ENCODE measurements at regions not wholly inside any gene's neighbourhood (a gene's known extent, or its start where the extent isn't known, plus 50 kb on each side); places are given as distances from the start of the nearest gene placed in this dataset.

- no peaks in the 10 kb centered on the region for H3K27me3 ChIP-seq (ENCODE audit: insufficient read depth, low read length, poor library complexity)
- H3K27ac ChIP-seq (ENCODE audit: low read depth, low read length): no peak overlapping the region
- H3K18ac ChIP-seq (ENCODE audit: low read length): no peak overlapping the region
- no peak overlapping the region for H3K23ac ChIP-seq (ENCODE audit: low read length)
- H3K56ac ChIP-seq (ENCODE audit: low read length): no peak overlapping the region
- WGBS (ENCODE audit: extremely low coverage, insufficient coverage, low lambda C conversion rate): no CpG with 5 or more reads among the region's 7 CpGs
- H2BK5ac ChIP-seq (ENCODE audit: low read length): no peak overlapping the region
- no peak overlapping the region for H2BK15ac ChIP-seq (replicated peaks; ENCODE audit: low read depth)
- no peaks in the 10 kb centered on the region for H3K79me2 ChIP-seq (ENCODE audit: control insufficient read depth, insufficient read depth, low read length)
- H3K4ac ChIP-seq (ENCODE audit: low read depth, low read length): no peak overlapping the region
- no peak for DNase-seq
- H4K5ac ChIP-seq (ENCODE audit: low read length): no peak overlapping the region
- H3K79me1 ChIP-seq (ENCODE audit: low read length): no peaks in the 10 kb centered on the region
- H3K36me3 ChIP-seq (ENCODE audit: control insufficient read depth, insufficient read depth, low read length): no peaks in the 10 kb centered on the region
- peaks cover 15% of the 10 kb centered on the region for H3K4me1 ChIP-seq (ENCODE audit: control insufficient read depth, low read depth, low read length)
- no peak overlapping the region for H3K4me2 ChIP-seq (ENCODE audit: low read length)
- H2BK120ac ChIP-seq (ENCODE audit: low read depth, low read length): no peak overlapping the region
- no peak overlapping the region for H2AK5ac ChIP-seq (ENCODE audit: low read length)
- no peak overlapping the region for H4K8ac ChIP-seq (ENCODE audit: low read depth, low read length)
- H3K4me3 ChIP-seq (ENCODE audit: low read length): no peak overlapping the region
- no peak overlapping the region for H3K9ac ChIP-seq (ENCODE audit: low read length)
Observed at GRCh38 chr4:56247646-56248045, 139.6 kb downstream of the AASDH start.

GRCh38 chr4:56246233-56246610 is 141.1 kb downstream of the AASDH start:
- Histone ChIP-seq H3K9ac (ENCODE audit: low read length) (no peak overlapping the region), H3K27ac (ENCODE audit: low read depth, low read length) (no peak overlapping the region), H3K79me2 (ENCODE audit: control insufficient read depth, insufficient read depth, low read length) (no peaks in the 10 kb centered on the region), H3K56ac (ENCODE audit: low read length) (no peak overlapping the region), H4K5ac (ENCODE audit: low read length) (no peak overlapping the region), H3K4ac (ENCODE audit: low read depth, low read length) (no peak overlapping the region), H4K8ac (ENCODE audit: low read depth, low read length) (no peak overlapping the region), H3K27me3 (ENCODE audit: insufficient read depth, low read length, poor library complexity) (no peaks in the 10 kb centered on the region), H3K18ac (ENCODE audit: low read length) (no peak overlapping the region), H3K4me3 (ENCODE audit: low read length) (no peak overlapping the region), H2BK15ac (replicated peaks; ENCODE audit: low read depth) (no peak overlapping the region), H2AK5ac (ENCODE audit: low read length) (no peak overlapping the region), H3K4me1 (ENCODE audit: control insufficient read depth, low read depth, low read length) (peaks cover 7% of the 10 kb centered on the region), H3K79me1 (ENCODE audit: low read length) (no peaks in the 10 kb centered on the region), H2BK120ac (ENCODE audit: low read depth, low read length) (no peak overlapping the region), H3K23ac (ENCODE audit: low read length) (no peak overlapping the region), H2BK5ac (ENCODE audit: low read length) (no peak overlapping the region), H3K36me3 (ENCODE audit: control insufficient read depth, insufficient read depth, low read length) (no peaks in the 10 kb centered on the region), H3K4me2 (ENCODE audit: low read length) (no peak overlapping the region)
- DNase-seq: no peak
- WGBS (ENCODE audit: extremely low coverage, insufficient coverage, low lambda C conversion rate): no CpG with 5 or more reads among the region's 3 CpGs

GRCh38 chr4:56245547-56246232 is 141.6 kb downstream of the AASDH start:
- H4K5ac ChIP-seq (ENCODE audit: low read length): no peak overlapping the region
- H3K27ac ChIP-seq (ENCODE audit: low read depth, low read length): no peak overlapping the region
- no peak overlapping the region for H2BK5ac ChIP-seq (ENCODE audit: low read length)
- H2AK5ac ChIP-seq (ENCODE audit: low read length): no peak overlapping the region
- H3K18ac ChIP-seq (ENCODE audit: low read length): no peak overlapping the region
- H3K9ac ChIP-seq (ENCODE audit: low read length): no peak overlapping the region
- no peak overlapping the region for H3K56ac ChIP-seq (ENCODE audit: low read length)
- H3K79me1 ChIP-seq (ENCODE audit: low read length): no peaks in the 10 kb centered on the region
- no peak for DNase-seq
- no peaks in the 10 kb centered on the region for H3K79me2 ChIP-seq (ENCODE audit: control insufficient read depth, insufficient read depth, low read length)
- H3K23ac ChIP-seq (ENCODE audit: low read length): no peak overlapping the region
- H3K4ac ChIP-seq (ENCODE audit: low read depth, low read length): no peak overlapping the region
- no CpG with 5 or more reads among the region's 2 CpGs for WGBS (ENCODE audit: extremely low coverage, insufficient coverage, low lambda C conversion rate)
- H3K4me3 ChIP-seq (ENCODE audit: low read length): no peak overlapping the region
- no peaks in the 10 kb centered on the region for H3K27me3 ChIP-seq (ENCODE audit: insufficient read depth, low read length, poor library complexity)
- no peak overlapping the region for H2BK120ac ChIP-seq (ENCODE audit: low read depth, low read length)
- H3K4me2 ChIP-seq (ENCODE audit: low read length): no peak overlapping the region
- H3K36me3 ChIP-seq (ENCODE audit: control insufficient read depth, insufficient read depth, low read length): no peaks in the 10 kb centered on the region
- H2BK15ac ChIP-seq (replicated peaks; ENCODE audit: low read depth): no peak overlapping the region
- no peak overlapping the region for H4K8ac ChIP-seq (ENCODE audit: low read depth, low read length)
- H3K4me1 ChIP-seq (ENCODE audit: control insufficient read depth, low read depth, low read length): peaks cover 3% of the 10 kb centered on the region

GRCh38 chr4:56244681-56245080 is 142.6 kb downstream of the AASDH start:
- Histone ChIP-seq H3K27ac (ENCODE audit: low read depth, low read length) (no peak overlapping the region), H3K23ac (ENCODE audit: low read length) (no peak overlapping the region), H2BK120ac (ENCODE audit: low read depth, low read length) (no peak overlapping the region), H4K5ac (ENCODE audit: low read length) (no peak overlapping the region), H3K79me1 (ENCODE audit: low read length) (no peaks in the 10 kb centered on the region), H3K4me2 (ENCODE audit: low read length) (no peak overlapping the region), H3K27me3 (ENCODE audit: insufficient read depth, low read length, poor library complexity) (no peaks in the 10 kb centered on the region), H2BK15ac (replicated peaks; ENCODE audit: low read depth) (no peak overlapping the region), H3K4ac (ENCODE audit: low read depth, low read length) (no peak overlapping the region), H3K56ac (ENCODE audit: low read length) (no peak overlapping the region), H3K18ac (ENCODE audit: low read length) (no peak overlapping the region), H2AK5ac (ENCODE audit: low read length) (no peak overlapping the region), H3K9ac (ENCODE audit: low read length) (no peak overlapping the region), H3K79me2 (ENCODE audit: control insufficient read depth, insufficient read depth, low read length) (no peaks in the 10 kb centered on the region), H3K4me1 (ENCODE audit: control insufficient read depth, low read depth, low read length) (peaks cover 3% of the 10 kb centered on the region), H4K8ac (ENCODE audit: low read depth, low read length) (no peak overlapping the region), H2BK5ac (ENCODE audit: low read length) (no peak overlapping the region), H3K36me3 (ENCODE audit: control insufficient read depth, insufficient read depth, low read length) (no peaks in the 10 kb centered on the region), H3K4me3 (ENCODE audit: low read length) (no peak overlapping the region)
- no peak for DNase-seq

GRCh38 chr4:56243107-56243506 is 144.2 kb downstream of the AASDH start:
- Histone ChIP-seq H3K4me2 (ENCODE audit: low read length) (no peak overlapping the region), H3K27ac (ENCODE audit: low read depth, low read length) (no peak overlapping the region), H2BK120ac (ENCODE audit: low read depth, low read length) (no peak overlapping the region), H3K56ac (ENCODE audit: low read length) (no peak overlapping the region), H3K79me1 (ENCODE audit: low read length) (no peaks in the 10 kb centered on the region), H2BK15ac (replicated peaks; ENCODE audit: low read depth) (no peak overlapping the region), H2AK5ac (ENCODE audit: low read length) (no peak overlapping the region), H3K9ac (ENCODE audit: low read length) (no peak overlapping the region), H3K27me3 (ENCODE audit: insufficient read depth, low read length, poor library complexity) (no peaks in the 10 kb centered on the region), H3K4me1 (ENCODE audit: control insufficient read depth, low read depth, low read length) (peaks cover 3% of the 10 kb centered on the region), H4K5ac (ENCODE audit: low read length) (no peak overlapping the region), H2BK5ac (ENCODE audit: low read length) (no peak overlapping the region), H3K36me3 (ENCODE audit: control insufficient read depth, insufficient read depth, low read length) (no peaks in the 10 kb centered on the region), H4K8ac (ENCODE audit: low read depth, low read length) (no peak overlapping the region), H3K23ac (ENCODE audit: low read length) (no peak overlapping the region), H3K79me2 (ENCODE audit: control insufficient read depth, insufficient read depth, low read length) (no peaks in the 10 kb centered on the region), H3K4me3 (ENCODE audit: low read length) (no peak overlapping the region), H3K18ac (ENCODE audit: low read length) (no peak overlapping the region), H3K4ac (ENCODE audit: low read depth, low read length) (no peak overlapping the region)
- DNase-seq: peak; percentile 40
- WGBS (ENCODE audit: extremely low coverage, insufficient coverage, low lambda C conversion rate): no CpG with 5 or more reads among the region's 2 CpGs

- Histone ChIP-seq H2AK5ac (ENCODE audit: low read length) (no peak overlapping the region), H3K27ac (ENCODE audit: low read depth, low read length) (no peak overlapping the region), H2BK5ac (ENCODE audit: low read length) (no peak overlapping the region), H4K5ac (ENCODE audit: low read length) (no peak overlapping the region), H2BK120ac (ENCODE audit: low read depth, low read length) (no peak overlapping the region), H3K4me2 (ENCODE audit: low read length) (no peak overlapping the region), H3K56ac (ENCODE audit: low read length) (no peak overlapping the region), H3K18ac (ENCODE audit: low read length) (no peak overlapping the region), H4K8ac (ENCODE audit: low read depth, low read length) (no peak overlapping the region), H2BK15ac (replicated peaks; ENCODE audit: low read depth) (no peak overlapping the region), H3K79me1 (ENCODE audit: low read length) (no peaks in the 10 kb centered on the region), H3K27me3 (ENCODE audit: insufficient read depth, low read length, poor library complexity) (no peaks in the 10 kb centered on the region), H3K9ac (ENCODE audit: low read length) (no peak overlapping the region), H3K4ac (ENCODE audit: low read depth, low read length) (no peak overlapping the region), H3K79me2 (ENCODE audit: control insufficient read depth, insufficient read depth, low read length) (no peaks in the 10 kb centered on the region), H3K4me1 (ENCODE audit: control insufficient read depth, low read depth, low read length) (peaks cover 3% of the 10 kb centered on the region), H3K4me3 (ENCODE audit: low read length) (no peak overlapping the region), H3K36me3 (ENCODE audit: control insufficient read depth, insufficient read depth, low read length) (no peaks in the 10 kb centered on the region), H3K23ac (ENCODE audit: low read length) (no peak overlapping the region)
- no peak for DNase-seq
- no CpG with 5 or more reads among the region's 6 CpGs for WGBS (ENCODE audit: extremely low coverage, insufficient coverage, low lambda C conversion rate)
Observed at GRCh38 chr4:56241500-56241899, 145.8 kb downstream of the AASDH start.
